SIG-M5 (cell line): ENCODE measurements at regions not wholly inside any gene's neighbourhood (a gene's known extent, or its start where the extent isn't known, plus 50 kb on each side); places are given as distances from the start of the nearest gene placed in this dataset.

Experiments
- DNase-seq: peaks from one replicate; lab custom pipeline; 2025; lab: John Stamatoyannopoulos, UW

GRCh38 chr12:18970603-18971002, 158.9 kb upstream of the PLEKHA5 start:
- DNase-seq: no peak

GRCh38 chr12:18971932-18972331, 157.6 kb upstream of the PLEKHA5 start:
- DNase-seq: no peak

- no peak for DNase-seq
Measured at GRCh38 chr12:18975933-18976332, 153.6 kb upstream of the PLEKHA5 start.

- DNase-seq: no peak
Measured at GRCh38 chr12:18979401-18980126, 150.0 kb upstream of the PLEKHA5 start.

GRCh38 chr12:18981732-18982131, 147.8 kb upstream of the PLEKHA5 start:
- DNase-seq: no peak

GRCh38 chr12:18982226-18982949, 147.1 kb upstream of the PLEKHA5 start:
- no peak for DNase-seq

GRCh38 chr12:18983854-18984253, 145.7 kb upstream of the PLEKHA5 start:
- no peak for DNase-seq

- no peak for DNase-seq
Measured at GRCh38 chr12:18990856-18991255, 138.7 kb upstream of the PLEKHA5 start.

- DNase-seq: no peak
Measured at GRCh38 chr12:18992336-18992735, 137.2 kb upstream of the PLEKHA5 start.

GRCh38 chr12:18998343-18999261, 130.9 kb upstream of the PLEKHA5 start:
- no peak for DNase-seq

- DNase-seq: no peak
Measured at GRCh38 chr12:19000836-19001235, 128.7 kb upstream of the PLEKHA5 start.

GRCh38 chr12:19002216-19002615, 127.3 kb upstream of the PLEKHA5 start:
- DNase-seq: no peak

GRCh38 chr12:19003141-19003540, 126.4 kb upstream of the PLEKHA5 start:
- DNase-seq: no peak

GRCh38 chr12:19003987-19004619, 125.4 kb upstream of the PLEKHA5 start:
- no peak for DNase-seq

- DNase-seq: no peak
Measured at GRCh38 chr12:19005257-19005801, 124.2 kb upstream of the PLEKHA5 start.

GRCh38 chr12:19006626-19007137, 122.9 kb upstream of the PLEKHA5 start:
- no peak for DNase-seq

GRCh38 chr12:19008102-19008501, 121.4 kb upstream of the PLEKHA5 start:
- no peak for DNase-seq

GRCh38 chr12:19010087-19010486, 119.4 kb upstream of the PLEKHA5 start:
- no peak for DNase-seq

- DNase-seq: no peak
Measured at GRCh38 chr12:19010726-19011125, 118.8 kb upstream of the PLEKHA5 start.

- DNase-seq: no peak
Measured at GRCh38 chr12:19012965-19013364, 116.6 kb upstream of the PLEKHA5 start.

- DNase-seq: no peak
Measured at GRCh38 chr12:19014240-19014639, 115.3 kb upstream of the PLEKHA5 start.

GRCh38 chr12:19015285-19015684, 114.2 kb upstream of the PLEKHA5 start:
- DNase-seq: no peak
